ENCODE measurements at regions not wholly inside any gene's neighbourhood (a gene's known extent, or its start where the extent isn't known, plus 50 kb on each side); places are given as distances from the start of the nearest gene placed in this dataset.

- no peak for TF ChIP-seq CTCF (conservative IDR thresholded peaks at IDR 0.05; ENCODE audit: low read depth, low read length)
- H3K4me3 ChIP-seq (ENCODE audit: low read depth, low read length): no peak overlapping the region
- no peak for DNase-seq (ENCODE audit: low read depth)
These were observed 780.3 kb downstream of the KCTD16 start for GRCh38 chr5:144950996-144951395.

- no peak overlapping the region for H3K4me3 ChIP-seq (ENCODE audit: low read depth, low read length)
- DNase-seq (ENCODE audit: low read depth): no peak
- TF ChIP-seq CTCF (conservative IDR thresholded peaks at IDR 0.05; ENCODE audit: low read depth, low read length): no peak
These were observed 776.4 kb downstream of the KCTD16 start for GRCh38 chr5:144947023-144947422.

GRCh38 chr5:144945503-144945902 is 774.8 kb downstream of the KCTD16 start:
- no peak for DNase-seq (ENCODE audit: low read depth)
- TF ChIP-seq CTCF (conservative IDR thresholded peaks at IDR 0.05; ENCODE audit: low read depth, low read length): no peak
- no peak overlapping the region for H3K4me3 ChIP-seq (ENCODE audit: low read depth, low read length)

GRCh38 chr5:144944936-144945335 is 774.3 kb downstream of the KCTD16 start:
- DNase-seq (ENCODE audit: low read depth): no peak
- H3K4me3 ChIP-seq (ENCODE audit: low read depth, low read length): no peak overlapping the region
- no peak for TF ChIP-seq CTCF (conservative IDR thresholded peaks at IDR 0.05; ENCODE audit: low read depth, low read length)

GRCh38 chr5:144941004-144941403 is 770.3 kb downstream of the KCTD16 start:
- DNase-seq (ENCODE audit: low read depth): no peak
- TF ChIP-seq CTCF (conservative IDR thresholded peaks at IDR 0.05; ENCODE audit: low read depth, low read length): no peak
- H3K4me3 ChIP-seq (ENCODE audit: low read depth, low read length): no peak overlapping the region

- H3K4me3 ChIP-seq (ENCODE audit: low read depth, low read length): no peak overlapping the region
- no peak for TF ChIP-seq CTCF (conservative IDR thresholded peaks at IDR 0.05; ENCODE audit: low read depth, low read length)
- DNase-seq (ENCODE audit: low read depth): no peak
These were observed 747.7 kb downstream of the KCTD16 start for GRCh38 chr5:144918371-144918770.

GRCh38 chr5:144915452-144915851 is 744.8 kb downstream of the KCTD16 start:
- DNase-seq (ENCODE audit: low read depth): no peak
- TF ChIP-seq CTCF (conservative IDR thresholded peaks at IDR 0.05; ENCODE audit: low read depth, low read length): no peak
- H3K4me3 ChIP-seq (ENCODE audit: low read depth, low read length): no peak overlapping the region

Measured in choroid plexus epithelial cell (primary cell).